NCI-H526 treated with DMSO at 0.1 percent for 48 hours (cell line): ENCODE measurements at regions not wholly inside any gene's neighbourhood (a gene's known extent, or its start where the extent isn't known, plus 50 kb on each side); places are given as distances from the start of the nearest gene placed in this dataset.
"Not testable (repeated sequence)": the region's sequence is repeated elsewhere in the genome, so short reads cannot be mapped to it uniquely, and the experiment has no call there.

Source experiments
- DNase-seq: peaks from one replicate; lab custom pipeline; 2025; lab: John Stamatoyannopoulos, UW

DNA sequence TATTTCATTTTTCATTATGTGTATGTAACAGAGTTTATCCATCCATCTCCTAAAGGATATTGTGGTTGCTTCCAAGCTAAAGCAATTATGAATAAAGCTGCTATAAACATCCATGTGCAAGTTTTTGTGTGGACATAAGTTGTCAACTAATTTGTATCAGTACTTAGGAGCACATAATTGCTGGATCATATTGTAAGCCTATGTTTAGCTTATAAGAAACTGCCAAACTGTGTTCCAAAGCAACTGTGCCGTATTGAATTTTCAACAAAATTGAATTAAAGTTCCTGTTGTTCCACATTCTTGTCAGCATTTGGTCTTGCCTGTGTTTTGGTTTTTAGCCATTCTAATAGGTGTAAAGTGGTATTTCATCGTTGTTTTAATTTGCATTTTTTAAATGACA, 416.9 kb downstream of the SLC6A15 start:
- DNase-seq, result no peak

DNA sequence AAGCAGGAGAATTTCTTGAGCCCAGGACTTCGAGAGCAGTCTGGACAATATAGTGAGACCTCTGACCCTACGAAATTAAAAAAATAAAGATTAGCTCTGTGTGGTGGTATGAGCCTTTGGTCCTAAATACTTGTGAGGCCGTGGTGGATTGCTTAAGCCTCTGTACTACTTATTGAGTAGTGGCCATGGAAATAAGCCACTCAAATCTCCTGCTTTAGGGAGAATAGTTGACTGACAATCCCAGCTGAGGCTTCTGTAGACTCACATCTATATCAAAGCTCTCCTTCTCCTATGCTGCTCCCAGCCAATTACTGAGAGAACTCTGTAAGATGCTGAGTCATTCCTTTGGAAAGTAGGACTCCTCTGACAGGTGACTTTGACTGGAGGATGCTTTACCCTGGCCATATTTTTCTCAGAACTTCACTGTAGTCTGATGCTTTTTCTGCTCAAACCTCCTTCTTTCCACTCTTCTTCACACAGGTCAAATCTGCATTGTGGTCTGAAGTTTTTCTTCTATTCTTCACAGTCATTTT, 420.2 kb downstream of the SLC6A15 start:
- no peak for DNase-seq

DNA sequence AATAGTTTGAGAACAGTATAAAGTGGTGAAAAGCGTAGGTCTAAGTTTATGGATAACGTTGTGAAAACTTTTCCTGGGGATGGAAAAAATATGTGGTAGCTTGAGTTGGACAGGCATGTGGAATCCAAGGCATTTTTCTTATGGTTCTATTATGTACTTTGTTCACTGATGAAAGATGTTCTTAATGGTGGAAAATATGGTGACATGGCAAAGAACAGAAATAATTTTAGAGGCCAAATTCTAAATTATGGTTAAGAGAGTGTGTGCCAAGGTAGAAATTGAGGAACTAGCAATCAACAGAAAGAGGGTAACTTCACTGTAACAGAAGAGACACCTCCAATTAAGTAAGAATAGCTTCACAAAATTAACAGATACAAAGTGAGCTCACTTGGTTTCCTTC, 427.8 kb downstream of the SLC6A15 start:
- no peak for DNase-seq

DNA sequence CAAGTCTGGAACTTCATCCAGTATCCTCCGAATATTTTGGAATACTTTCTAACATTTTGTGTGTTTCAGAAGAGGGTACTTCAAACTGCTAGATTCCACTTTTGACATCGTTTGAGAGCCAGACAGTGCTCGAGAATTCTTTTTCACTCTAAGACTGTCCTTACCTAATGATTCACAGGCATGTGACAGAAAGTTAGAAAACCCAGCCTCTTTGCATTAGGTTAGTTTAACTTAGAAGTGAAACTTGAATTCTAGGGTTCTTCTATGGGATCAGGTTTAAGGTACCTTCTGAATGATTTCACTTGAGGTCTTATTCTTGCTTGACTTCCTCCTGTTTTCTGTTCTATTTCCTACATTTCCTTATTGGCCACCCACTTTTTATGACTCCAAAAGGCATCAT, 431.8 kb downstream of the SLC6A15 start:
- no peak for DNase-seq

DNA sequence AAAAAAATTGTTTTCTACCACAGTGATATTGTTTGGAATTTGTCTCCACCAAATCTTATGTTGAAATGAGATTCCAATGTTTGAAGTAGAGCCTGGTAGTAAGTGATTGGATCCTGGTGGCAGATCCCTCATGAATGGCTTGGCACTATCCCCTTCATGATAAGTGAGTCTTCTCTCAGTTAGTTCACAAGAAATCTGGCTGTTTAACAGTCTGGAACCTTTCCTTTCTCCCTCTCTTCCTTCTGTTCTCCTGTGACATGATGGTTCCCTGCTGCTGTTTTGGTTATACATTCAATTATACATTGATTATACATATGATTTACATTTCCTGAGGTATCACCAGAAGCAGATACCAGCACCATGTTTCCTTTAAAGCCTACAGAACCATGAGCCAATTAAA, 442.2 kb downstream of the SLC6A15 start:
- DNase-seq, result no peak

DNA sequence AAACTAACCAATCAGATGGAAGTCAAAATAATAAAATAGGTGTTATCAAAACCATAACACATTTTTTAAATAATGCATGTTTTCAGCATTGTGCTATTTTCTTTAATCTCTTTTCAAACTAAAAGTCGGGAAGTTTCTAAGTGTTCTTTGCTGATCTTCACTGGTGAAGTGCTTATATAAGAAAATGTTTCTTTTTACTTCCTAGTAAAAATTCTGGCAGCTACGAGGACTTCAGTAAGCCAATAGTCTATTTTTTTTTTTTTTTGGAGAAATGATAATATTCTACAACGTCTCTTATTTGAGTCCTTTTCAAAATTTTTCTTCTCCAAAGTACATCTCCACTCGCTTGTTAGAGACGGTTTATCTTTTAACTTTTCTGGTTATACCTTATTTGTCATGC, 448.0 kb downstream of the SLC6A15 start:
- no peak for DNase-seq

DNA sequence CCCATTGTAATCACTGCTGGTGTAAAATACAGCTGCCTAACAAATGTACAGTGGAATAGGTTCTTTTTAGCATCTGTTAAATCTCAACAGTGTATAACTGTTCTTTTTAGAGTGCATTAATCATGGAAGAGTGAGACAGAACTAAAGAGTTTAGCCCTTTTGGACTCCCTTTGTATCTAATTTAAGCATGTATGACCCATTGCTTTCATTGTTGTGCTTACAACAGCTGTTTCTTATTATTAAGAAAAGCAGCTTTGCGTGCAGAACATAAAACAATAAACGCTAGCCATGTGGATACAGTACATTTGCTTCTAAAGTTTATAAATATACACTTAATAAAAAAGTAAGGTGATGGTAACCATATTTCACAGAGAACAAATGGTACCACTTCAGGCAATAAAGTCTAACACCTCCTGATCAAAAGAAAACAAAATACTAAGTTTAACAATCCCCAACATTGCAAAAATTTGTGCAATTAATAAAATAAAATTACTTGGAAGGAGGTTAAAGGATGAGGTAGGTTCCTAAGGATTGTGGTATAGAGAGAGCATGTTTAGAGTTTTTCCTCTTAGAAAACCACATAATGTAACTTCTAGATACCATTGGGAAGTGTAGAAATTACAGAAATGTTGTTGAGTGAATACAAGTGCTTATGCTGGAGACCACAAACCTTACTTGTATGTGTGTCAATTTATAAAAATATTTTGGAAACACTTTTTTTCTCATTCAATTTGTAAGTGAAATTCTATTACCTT, 448.7 kb downstream of the SLC6A15 start:
- no peak for DNase-seq

DNA sequence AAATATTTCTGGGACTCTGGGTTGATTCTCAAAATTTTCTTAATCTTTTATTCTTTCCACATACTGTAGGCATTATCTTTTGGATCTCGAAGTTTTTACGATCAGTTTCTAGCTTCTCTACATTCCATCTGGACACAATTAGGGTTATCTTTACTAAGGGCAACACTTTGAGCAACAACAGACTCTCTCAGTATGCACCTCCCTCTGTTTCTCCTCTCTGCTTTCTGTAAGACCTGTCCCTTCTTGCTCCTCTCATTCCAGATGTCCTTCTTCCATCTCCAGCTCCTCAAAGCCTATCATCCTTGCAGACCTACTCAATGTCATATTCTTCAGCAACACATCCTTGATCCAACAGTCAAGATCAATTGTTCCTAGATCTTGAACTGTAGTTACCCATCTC, 457.0 kb downstream of the SLC6A15 start:
- DNase-seq, result no peak

DNA sequence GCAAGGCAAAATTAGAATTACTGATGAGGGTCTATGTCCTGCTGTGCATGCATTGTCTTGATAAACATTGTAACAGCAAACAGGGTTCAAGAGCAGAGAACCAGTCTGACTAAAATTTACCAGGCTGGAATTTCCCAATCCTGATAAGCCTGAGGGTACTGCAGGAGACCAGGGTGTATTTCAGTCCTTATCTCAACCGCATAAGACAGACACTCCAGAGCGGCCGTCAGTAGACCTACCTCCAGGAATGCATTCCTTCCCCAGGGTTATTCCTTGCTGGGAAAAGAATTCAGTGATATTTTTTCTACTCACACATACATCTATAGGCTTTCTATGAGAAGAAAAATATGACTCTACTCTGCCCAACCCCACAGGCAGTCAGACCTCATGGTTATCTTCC, 466.1 kb downstream of the SLC6A15 start:
- not testable (repeated sequence) for DNase-seq

DNA sequence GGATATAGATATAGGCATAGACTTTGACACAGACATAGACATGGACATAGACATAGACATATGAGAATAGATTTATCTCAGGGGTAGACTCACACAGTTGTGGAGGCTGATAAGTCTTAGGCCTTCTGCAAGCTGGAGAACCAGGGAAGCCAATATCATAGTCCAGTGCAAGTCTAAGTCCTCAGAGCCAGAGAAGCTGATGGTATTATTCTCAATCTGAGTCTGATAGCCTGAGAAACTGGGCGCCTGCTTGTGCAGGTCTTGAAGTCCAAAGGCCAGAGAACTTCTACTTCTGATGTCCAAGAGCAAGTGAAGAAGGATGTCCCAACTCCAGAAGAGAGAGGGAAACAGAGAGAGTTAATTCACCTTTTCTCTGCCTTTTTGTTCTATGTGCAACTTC, 476.5 kb downstream of the SLC6A15 start:
- DNase-seq, result no peak

DNA sequence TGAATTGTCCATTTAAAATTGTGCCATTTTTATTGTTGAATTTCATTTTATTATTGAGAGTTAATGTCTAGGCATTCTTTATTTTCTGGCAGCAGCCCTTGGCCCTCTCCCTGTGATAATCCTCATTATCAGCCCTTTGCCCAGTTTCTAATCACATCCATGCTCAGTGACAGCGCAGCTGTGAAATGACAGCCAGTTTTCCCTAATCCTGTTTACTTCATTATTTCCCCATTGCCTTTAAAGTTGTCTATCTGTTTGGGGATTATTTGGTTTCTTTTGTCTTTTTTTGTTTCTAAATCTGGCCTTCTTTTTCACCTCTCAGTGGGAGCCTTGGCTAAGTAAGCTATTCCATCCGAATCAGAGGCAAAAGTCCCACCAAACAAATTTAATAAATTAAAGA, 476.9 kb downstream of the SLC6A15 start:
- DNase-seq, result no peak

DNA sequence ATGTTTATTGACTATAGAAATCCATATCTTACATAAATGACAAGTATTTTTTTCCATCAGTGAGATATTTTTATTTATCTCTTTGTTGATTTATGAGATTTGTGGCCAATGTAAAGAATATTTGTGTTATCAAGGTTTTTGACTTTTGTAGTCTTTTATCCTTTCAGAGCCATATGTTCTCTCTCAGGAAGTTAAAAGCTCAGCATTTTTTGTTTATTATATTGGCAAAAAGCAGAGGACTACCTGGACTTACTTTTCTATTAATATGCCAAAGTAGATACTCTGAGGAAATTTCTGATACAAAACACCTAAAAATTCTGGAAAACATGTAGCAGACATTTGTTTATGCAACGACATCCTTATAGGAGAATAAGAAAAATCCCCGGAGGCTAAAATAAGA, 490.3 kb downstream of the SLC6A15 start:
- DNase-seq, result no peak

DNA sequence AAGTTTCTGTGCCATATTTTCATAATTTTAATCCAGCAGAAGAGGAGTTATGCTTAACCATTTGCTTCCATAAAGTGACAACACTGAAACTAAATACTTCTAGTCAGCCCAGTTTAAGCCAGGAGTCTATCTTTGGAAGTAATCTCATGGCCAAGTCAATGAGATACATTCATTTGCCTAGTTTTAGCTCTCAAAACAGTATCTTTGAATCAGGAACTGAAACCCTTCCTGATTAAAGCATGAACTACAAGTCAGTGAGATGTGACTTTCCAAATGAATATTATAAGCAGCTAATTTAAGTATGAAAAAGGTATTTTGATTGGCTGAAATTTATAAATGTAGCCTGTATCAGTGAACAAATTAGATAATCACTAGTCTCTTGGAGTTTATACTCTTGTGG, 491.5 kb downstream of the SLC6A15 start:
- no peak for DNase-seq

DNA sequence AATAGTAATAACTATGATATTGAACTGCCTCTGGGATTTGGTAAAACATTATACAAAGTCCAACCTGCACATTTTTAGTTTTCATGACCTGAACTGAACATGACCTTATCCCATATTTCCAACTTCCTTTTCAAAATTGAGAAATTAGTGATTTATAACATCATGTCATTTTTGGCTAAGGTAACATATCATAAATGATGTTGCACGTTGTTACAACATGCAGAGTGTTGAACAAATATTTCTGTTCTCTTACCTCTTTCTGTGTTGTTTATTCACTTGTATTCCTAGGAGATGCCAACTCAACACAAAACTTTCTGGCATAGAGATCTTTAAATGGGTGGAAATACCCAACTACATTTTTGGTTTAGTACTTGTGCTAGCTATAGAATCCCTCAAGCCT, 496.0 kb downstream of the SLC6A15 start:
- no peak for DNase-seq

DNA sequence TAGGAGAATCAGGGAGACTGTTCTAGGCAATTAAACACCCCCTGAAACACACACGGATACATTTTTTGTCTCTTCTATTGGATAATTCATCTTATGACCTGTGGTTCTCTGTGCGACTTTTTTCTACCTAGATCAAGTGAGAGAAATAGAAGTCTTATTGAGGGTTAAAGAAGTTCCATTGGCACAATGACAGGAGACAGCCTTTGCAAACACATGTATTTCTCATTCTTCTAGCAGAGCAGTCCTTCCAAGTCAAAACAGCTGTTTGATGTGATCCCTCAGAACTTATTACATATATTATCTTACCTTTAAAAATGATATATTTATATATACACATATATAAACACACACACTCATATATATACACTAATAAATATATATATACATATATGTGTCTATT, 496.7 kb downstream of the SLC6A15 start:
- no peak for DNase-seq

DNA sequence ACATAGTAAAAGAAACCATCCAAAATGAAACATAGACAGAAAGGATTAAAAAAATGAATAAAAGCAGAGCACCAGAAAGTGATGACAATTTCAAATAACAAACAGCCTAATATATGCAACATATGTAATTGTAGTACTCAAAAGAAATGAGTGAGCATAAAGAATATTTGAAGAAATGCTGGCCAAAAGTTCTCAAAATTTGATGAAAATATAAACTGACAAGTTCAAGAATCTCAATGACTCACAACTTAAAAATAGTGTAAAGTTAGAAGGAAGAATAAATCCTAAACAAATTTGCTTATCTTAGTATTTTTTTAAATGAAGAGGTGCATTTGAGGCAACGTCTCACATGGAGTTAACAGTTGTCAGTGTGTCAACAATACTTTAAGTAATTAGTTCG, 498.9 kb downstream of the SLC6A15 start:
- DNase-seq, result no peak

DNA sequence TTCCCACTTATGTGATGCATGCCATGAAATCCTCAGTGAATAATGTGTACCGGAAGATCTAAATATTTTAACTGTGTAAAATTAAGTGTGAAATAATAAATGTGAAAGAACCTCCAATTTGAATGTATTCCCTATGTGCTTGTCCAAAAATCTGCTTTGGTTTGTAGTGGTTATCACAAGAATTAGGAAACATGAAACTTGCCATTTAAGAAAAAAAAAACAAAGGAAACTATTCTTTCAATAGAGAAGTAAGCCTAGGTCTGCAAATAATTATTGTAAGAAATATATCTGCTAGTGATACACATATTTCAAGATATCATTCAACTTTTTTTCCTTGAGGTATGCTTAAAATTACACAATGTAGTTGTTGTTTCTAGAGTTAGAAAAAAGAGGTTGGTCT, 500.4 kb downstream of the SLC6A15 start:
- DNase-seq, result no peak

DNA sequence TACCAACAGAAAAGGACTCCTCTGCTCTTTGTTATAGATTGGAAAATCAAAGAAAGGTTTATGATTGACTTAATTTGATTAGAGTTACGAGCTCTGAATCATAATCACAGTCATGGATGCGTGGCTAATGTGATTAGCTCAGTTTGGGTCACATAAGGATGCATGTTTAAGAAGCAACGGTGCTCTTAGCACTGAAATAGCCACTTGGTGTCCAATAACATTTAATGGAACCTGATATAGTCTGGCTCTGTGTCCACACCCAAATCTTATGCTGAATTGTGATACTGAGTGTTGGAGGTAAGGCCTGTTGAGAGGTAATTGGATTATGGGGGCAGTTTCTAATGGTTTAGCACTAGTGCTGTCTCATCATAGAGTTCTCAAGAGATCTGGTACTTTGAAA, 501.6 kb downstream of the SLC6A15 start:
- no peak for DNase-seq

DNA sequence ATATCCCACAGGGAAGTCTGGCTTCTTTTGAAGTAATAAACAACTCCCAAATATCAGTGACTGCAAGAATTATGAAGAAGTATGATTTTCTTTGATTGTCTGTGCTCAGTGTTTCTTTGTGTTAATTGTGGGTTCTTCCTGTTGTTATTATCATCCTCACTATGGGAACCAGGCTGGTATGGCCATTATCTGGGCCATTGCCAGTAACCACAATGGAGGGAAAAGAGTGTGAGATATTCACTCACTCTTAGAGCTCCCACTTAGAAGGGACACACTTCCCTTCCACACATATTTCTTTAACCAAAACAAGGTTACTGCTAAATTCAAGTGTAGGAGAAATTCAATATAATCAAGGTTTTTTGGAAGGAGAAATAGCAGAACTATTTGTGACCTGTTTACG, 503.7 kb downstream of the SLC6A15 start:
- no peak for DNase-seq

DNA sequence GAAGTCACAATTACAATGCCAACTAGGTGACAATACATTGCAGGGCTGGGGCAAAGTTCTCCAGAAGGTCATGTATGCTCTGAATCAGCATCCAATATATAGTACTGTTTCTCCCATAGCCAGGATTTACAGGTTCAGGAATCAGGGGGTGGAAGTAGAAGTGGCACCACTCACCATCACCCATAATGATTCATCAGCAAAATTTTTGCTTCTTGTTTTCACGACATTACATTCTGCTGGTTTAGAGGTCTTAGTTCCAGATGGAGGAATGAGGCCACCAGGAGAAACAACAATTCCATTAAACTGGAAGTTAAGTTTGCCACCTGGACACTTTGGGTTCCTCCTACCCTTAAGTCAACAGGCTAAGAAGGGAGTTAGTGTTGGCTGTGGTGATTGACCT, 505.9 kb downstream of the SLC6A15 start:
- not testable (repeated sequence) for DNase-seq

DNA sequence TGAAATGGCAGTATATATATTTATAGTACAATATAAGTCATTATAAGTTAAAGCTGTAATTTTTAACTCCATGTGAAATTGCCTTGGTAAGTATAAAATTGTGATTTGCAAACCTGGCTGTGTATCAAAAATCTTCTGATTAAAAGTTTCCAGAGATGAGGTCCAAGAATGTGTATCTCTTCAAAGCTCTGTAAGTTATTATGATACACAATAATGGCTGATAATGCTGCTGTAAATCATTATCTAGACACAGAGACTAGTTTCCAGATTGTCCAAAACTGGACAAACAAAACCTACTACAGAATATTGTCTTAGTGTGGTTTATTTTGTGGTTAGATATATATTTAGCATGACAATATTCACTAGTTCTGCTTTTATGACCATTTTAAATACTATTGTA, 514.8 kb downstream of the SLC6A15 start:
- DNase-seq, result no peak

DNA sequence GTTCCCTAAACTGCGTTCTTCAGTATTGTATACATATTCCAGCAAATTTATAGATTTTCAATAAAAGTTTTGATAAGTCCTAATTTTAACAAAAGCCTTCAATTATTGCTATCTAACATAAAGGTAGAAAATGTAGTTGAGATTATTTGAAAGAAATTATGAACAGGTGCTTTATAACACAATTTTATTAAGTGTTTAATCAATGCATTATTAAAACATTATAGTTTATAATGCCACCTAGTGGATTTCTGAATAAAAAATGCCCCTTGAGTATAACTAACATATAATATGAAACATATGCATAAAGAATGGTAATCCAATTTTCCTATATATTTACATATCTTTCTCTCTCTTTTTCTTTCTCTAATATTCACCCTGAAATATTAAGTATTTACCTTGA, 515.3 kb downstream of the SLC6A15 start:
- DNase-seq, result no peak

DNA sequence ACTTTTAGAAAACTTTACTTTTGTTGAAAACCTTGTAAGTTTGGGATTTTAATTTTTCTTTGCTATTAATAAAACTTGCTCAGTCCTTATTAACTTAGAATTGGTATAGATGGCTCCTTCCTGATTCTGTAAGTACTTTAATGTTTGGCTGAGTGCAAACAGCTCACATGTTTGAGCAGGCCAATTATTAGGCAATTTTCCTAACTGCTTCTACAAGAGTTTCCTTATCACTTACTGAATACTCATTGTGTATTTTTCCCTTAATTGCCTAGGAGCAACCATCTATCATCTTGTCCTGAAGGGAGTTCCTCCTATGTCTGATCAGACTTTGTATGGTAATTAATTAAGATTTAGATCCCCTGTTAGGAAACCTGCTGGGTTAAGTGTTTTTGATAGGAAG, 521.4 kb downstream of the SLC6A15 start:
- DNase-seq, result not testable (repeated sequence)

DNA sequence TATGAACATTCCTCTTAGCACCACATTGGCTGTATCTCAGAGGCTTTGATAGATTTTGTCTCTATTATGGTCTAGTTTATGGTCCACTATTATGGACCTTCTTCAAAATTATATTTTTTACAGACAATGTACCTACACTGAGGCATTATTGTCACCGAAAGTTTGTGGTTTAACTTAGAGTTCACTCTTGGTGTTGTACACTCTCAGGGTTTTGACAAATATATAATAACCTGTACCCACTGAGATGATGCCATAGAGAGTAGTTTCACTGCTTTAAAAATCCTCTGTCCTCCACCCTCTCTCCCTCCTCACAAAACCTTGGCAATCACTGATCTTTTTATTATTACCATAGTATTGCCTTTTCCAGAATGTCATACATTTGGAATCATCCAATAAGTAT, 528.2 kb downstream of the SLC6A15 start:
- no peak for DNase-seq
